HepG2 (cell line): ENCODE measurements at regions not wholly inside any gene's neighbourhood (a gene's known extent, or its start where the extent isn't known, plus 50 kb on each side); places are given as distances from the start of the nearest gene placed in this dataset.
A peak's percentile ranks its signal among the peaks of the same experiment; 100 is the strongest.

Experiments
- ATAD3A ChIP-seq: sonication (generic); formaldehyde crosslinking; IDR thresholded peaks from 2 replicates; pipeline ENCODE4 v1.4.0; 2020; ENCODE audit warnings: missing genetic modification reagents
- FOXJ3 ChIP-seq: sonication (generic); formaldehyde crosslinking; IDR thresholded peaks from 2 replicates; pipeline ENCODE4 v1.4.0; 2020; ENCODE audit warnings: missing genetic modification reagents, mild to moderate bottlenecking, borderline replicate concordance
- GATAD2A ChIP-seq: IDR thresholded peaks from 2 replicates; pipeline ENCODE4 v1.6.1; 2016
- HDAC1 ChIP-seq: sonication (generic); formaldehyde crosslinking; IDR thresholded peaks from 2 replicates; pipeline ENCODE4 v1.5.1; 2020; ENCODE audit warnings: mild to moderate bottlenecking, missing genetic modification reagents
- HHEX ChIP-seq: IDR thresholded peaks from 2 replicates; pipeline ENCODE4 v1.6.1; 2016; ENCODE audit warnings: control low read depth
- HMG20A ChIP-seq: IDR thresholded peaks from 2 replicates; pipeline ENCODE4 v1.6.1; 2016; ENCODE audit warnings: borderline replicate concordance
- JARID2 ChIP-seq: sonication (generic); formaldehyde crosslinking; IDR thresholded peaks from 2 replicates; pipeline ENCODE4 v1.8.1; 2023; ENCODE audit warnings: missing genetic modification reagents, inconsistent platforms; ENCODE audit not compliant: insufficient replicate concordance
- JUN ChIP-seq: sonication (generic); formaldehyde crosslinking; IDR thresholded peaks from 2 replicates; pipeline ENCODE4 v1.4.0; 2020; ENCODE audit warnings: mild to moderate bottlenecking, missing genetic modification reagents
- KLF16 ChIP-seq, 2 experiments: sonication (generic) in 1 of 2; formaldehyde crosslinking in 1 of 2; IDR thresholded peaks; 2 replicates each; pipeline versions ENCODE4 v1.6.1 to v1.8.0; 2016 to 2023; ENCODE audit warnings: missing genetic modification reagents in 2 of 2, missing compliant biosample characterization in 1 of 2
- MEIS1 ChIP-seq: sonication (generic); formaldehyde crosslinking; IDR thresholded peaks from 2 replicates; pipeline ENCODE4 v1.9.0; 2021; ENCODE audit warnings: mild to moderate bottlenecking, missing genetic modification reagents, moderate library complexity, borderline replicate concordance
- MTA1 ChIP-seq: sonication (generic); formaldehyde crosslinking; IDR thresholded peaks from 2 replicates; pipeline ENCODE4 v1.4.0; 2020; ENCODE audit warnings: missing genetic modification reagents, mild to moderate bottlenecking, borderline replicate concordance
- NR2C2 ChIP-seq: sonication (generic); formaldehyde crosslinking; IDR thresholded peaks from 2 replicates; pipeline ENCODE4 v1.4.0; 2020; ENCODE audit warnings: missing genetic modification reagents, mild to moderate bottlenecking, moderate library complexity, borderline replicate concordance
- NR2F1 ChIP-seq, 2 experiments: fragments of 450-650 bp in 1 of 2; formaldehyde crosslinking in 1 of 2; IDR thresholded peaks; 2 replicates each; pipeline versions ENCODE4 v1.5.0 to v1.6.1; 2016 to 2020; ENCODE audit warnings: mild to moderate bottlenecking in 1 of 2, missing compliant biosample characterization in 1 of 2, missing genetic modification reagents in 1 of 2, moderate library complexity in 1 of 2
- PHF21A ChIP-seq: sonication (generic); formaldehyde crosslinking; IDR thresholded peaks from 2 replicates; pipeline ENCODE4 v1.5.0; 2020; ENCODE audit warnings: mild to moderate bottlenecking, missing genetic modification reagents
- RAD51 ChIP-seq: fragments of 450-650 bp; IDR thresholded peaks from 2 replicates; pipeline ENCODE4 v1.6.1; 2016; ENCODE audit warnings: borderline replicate concordance
- REXO4 ChIP-seq: sonication (generic); formaldehyde crosslinking; IDR thresholded peaks from 2 replicates; pipeline ENCODE4 v1.8.0; 2022; ENCODE audit warnings: missing genetic modification reagents, mild to moderate bottlenecking, borderline replicate concordance
- SRSF1 ChIP-seq: fragments of 200-400 bp; formaldehyde crosslinking; optimal IDR thresholded peaks from 2 replicates; pipeline ENCODE3; 2017; ENCODE audit warnings: mild to moderate bottlenecking, low read depth, low read length, moderate library complexity
- ZFP1 ChIP-seq: IDR thresholded peaks from 2 replicates; pipeline ENCODE4 v1.6.1; 2016
- ZFP36L2 ChIP-seq: sonication (generic); formaldehyde crosslinking; IDR thresholded peaks from 2 replicates; pipeline ENCODE4 v1.4.0; 2020; ENCODE audit warnings: missing genetic modification reagents
- ZNF605 ChIP-seq: sonication (generic); formaldehyde crosslinking; IDR thresholded peaks from 2 replicates; pipeline ENCODE4 v1.8.0; 2022; ENCODE audit warnings: mild to moderate bottlenecking, missing genetic modification reagents
- ZNF816 ChIP-seq: sonication (generic); formaldehyde crosslinking; IDR thresholded peaks from 2 replicates; pipeline ENCODE4 v1.8.0; 2022; ENCODE audit warnings: missing genetic modification reagents, mild to moderate bottlenecking, borderline replicate concordance
- ZNF891 ChIP-seq: sonication (generic); formaldehyde crosslinking; IDR thresholded peaks from 2 replicates; pipeline ENCODE4 v1.5.0; 2020; ENCODE audit warnings: mild to moderate bottlenecking, missing genetic modification reagents
- TF ChIP-seq, protein P1 (sequence below): sonication (generic); formaldehyde crosslinking; IDR thresholded peaks from 2 replicates; pipeline ENCODE4 v1.4.0; 2020; ENCODE audit warnings: missing genetic modification reagents
- TF ChIP-seq, protein P2 (sequence below): sonication (generic); formaldehyde crosslinking; IDR thresholded peaks from 2 replicates; pipeline ENCODE4 v1.8.0; 2023; ENCODE audit warnings: mild to moderate bottlenecking, missing genetic modification reagents
- TF ChIP-seq, protein P3 (sequence below): sonication (generic); formaldehyde crosslinking; IDR thresholded peaks from 2 replicates; pipeline ENCODE4 v1.5.0; 2020; ENCODE audit warnings: missing genetic modification reagents, mild to moderate bottlenecking, borderline replicate concordance

DNA sequence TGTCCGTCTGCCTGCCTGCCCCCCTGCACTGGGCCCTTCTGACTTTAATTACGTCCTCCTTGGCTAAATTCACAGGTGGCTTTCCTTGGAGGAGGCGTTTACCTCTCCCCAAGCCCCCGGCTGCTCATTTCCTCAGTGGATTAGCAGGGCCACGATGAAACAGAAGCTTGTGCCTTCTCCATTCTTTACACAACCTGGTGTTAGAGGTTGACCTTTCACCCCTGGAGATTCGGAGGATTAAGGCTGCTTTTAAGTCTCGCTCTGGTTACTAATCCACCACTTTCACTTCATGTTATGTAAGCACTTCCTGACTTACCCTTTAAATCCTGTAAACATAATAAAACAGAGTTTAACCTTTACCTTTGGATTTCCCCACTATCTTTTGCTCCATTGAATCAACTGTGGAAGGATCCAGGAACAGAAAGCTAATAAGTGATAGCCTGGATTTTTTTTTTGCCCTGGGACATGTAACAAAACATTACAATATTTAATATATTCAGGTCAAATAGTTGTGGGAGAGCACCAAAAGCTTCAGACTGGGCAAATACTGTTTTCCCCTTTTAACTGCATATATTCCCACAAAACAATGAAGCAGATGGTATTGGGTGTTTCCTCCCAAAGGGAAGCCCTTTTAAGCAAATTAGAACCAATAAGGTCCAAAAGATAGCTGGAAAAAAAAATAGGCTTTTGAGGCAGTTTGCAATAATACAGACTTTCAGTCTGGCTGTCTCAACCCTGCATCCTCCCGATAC, 370.2 kb downstream of the EN1 start (continued):
- no peak for TF ChIP-seq REXO4
- TF ChIP-seq MTA1 (CRISPR knock-in tag), result no peak
- peak; percentile 69 for TF ChIP-seq HDAC1 (CRISPR knock-in tag)
- TF ChIP-seq HHEX, result peak; percentile 92
- TF ChIP-seq, protein P1, sequence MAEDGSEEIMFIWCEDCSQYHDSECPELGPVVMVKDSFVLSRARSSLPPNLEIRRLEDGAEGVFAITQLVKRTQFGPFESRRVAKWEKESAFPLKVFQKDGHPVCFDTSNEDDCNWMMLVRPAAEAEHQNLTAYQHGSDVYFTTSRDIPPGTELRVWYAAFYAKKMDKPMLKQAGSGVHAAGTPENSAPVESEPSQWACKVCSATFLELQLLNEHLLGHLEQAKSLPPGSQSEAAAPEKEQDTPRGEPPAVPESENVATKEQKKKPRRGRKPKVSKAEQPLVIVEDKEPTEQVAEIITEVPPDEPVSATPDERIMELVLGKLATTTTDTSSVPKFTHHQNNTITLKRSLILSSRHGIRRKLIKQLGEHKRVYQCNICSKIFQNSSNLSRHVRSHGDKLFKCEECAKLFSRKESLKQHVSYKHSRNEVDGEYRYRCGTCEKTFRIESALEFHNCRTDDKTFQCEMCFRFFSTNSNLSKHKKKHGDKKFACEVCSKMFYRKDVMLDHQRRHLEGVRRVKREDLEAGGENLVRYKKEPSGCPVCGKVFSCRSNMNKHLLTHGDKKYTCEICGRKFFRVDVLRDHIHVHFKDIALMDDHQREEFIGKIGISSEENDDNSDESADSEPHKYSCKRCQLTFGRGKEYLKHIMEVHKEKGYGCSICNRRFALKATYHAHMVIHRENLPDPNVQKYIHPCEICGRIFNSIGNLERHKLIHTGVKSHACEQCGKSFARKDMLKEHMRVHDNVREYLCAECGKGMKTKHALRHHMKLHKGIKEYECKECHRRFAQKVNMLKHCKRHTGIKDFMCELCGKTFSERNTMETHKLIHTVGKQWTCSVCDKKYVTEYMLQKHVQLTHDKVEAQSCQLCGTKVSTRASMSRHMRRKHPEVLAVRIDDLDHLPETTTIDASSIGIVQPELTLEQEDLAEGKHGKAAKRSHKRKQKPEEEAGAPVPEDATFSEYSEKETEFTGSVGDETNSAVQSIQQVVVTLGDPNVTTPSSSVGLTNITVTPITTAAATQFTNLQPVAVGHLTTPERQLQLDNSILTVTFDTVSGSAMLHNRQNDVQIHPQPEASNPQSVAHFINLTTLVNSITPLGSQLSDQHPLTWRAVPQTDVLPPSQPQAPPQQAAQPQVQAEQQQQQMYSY (CRISPR knock-in tag), result peak; percentile 53; the same call in 1 of the 2 replicates
- TF ChIP-seq NR2C2 (CRISPR knock-in tag), result peak; percentile 94
- TF ChIP-seq ZNF891 (CRISPR knock-in tag), result no peak
- TF ChIP-seq, protein P2, sequence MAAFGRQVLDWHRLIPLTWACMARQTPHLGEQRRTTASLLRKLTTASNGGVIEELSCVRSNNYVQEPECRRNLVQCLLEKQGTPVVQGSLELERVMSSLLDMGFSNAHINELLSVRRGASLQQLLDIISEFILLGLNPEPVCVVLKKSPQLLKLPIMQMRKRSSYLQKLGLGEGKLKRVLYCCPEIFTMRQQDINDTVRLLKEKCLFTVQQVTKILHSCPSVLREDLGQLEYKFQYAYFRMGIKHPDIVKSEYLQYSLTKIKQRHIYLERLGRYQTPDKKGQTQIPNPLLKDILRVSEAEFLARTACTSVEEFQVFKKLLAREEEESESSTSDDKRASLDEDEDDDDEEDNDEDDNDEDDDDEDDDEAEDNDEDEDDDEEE (CRISPR knock-in tag), result no peak
- no peak for TF ChIP-seq JARID2 (CRISPR knock-in tag)
- TF ChIP-seq HMG20A (CRISPR knock-in tag), result peak; percentile 66; the same call in 1 of the 2 replicates
- TF ChIP-seq RAD51, result no peak
- TF ChIP-seq, protein P3, sequence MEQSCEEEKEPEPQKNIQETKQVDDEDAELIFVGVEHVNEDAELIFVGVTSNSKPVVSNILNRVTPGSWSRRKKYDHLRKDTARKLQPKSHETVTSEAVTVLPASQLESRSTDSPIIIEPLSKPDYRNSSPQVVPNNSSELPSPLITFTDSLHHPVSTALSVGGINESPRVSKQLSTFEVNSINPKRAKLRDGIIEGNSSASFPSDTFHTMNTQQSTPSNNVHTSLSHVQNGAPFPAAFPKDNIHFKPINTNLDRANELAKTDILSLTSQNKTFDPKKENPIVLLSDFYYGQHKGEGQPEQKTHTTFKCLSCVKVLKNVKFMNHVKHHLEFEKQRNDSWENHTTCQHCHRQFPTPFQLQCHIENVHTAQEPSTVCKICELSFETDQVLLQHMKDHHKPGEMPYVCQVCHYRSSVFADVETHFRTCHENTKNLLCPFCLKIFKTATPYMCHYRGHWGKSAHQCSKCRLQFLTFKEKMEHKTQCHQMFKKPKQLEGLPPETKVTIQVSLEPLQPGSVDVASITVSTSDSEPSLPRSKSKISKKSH (CRISPR knock-in tag), result no peak
- peak; percentile 69 for TF ChIP-seq GATAD2A (CRISPR knock-in tag)
- TF ChIP-seq FOXJ3, result peak; percentile 86; the same call in 1 of the 2 replicates
- peak; percentile 84 to 86 for TF ChIP-seq NR2F1 (CRISPR knock-in tag; IDR thresholded peaks at IDR 0.05)
- TF ChIP-seq JUN, result peak; percentile 48; the same call in 1 of the 2 replicates
- TF ChIP-seq ATAD3A (CRISPR knock-in tag), result no peak
- peak; percentile 41; the same call in 1 of the 2 replicates for TF ChIP-seq ZNF816 (CRISPR knock-in tag)
- TF ChIP-seq PHF21A (CRISPR knock-in tag), result peak; percentile 56
- TF ChIP-seq ZFP36L2 (CRISPR knock-in tag), result no peak
- peak; percentile 63; the same call in 1 of the 2 replicates for TF ChIP-seq ZNF605 (CRISPR knock-in tag)
- no peak for TF ChIP-seq KLF16 (CRISPR knock-in tag; IDR thresholded peaks at IDR 0.05)
- TF ChIP-seq MEIS1 (CRISPR knock-in tag), result 0 out of 2 replicates have a peak, but pooled peaks have one; percentile 23
- TF ChIP-seq ZFP1 (CRISPR knock-in tag), result 0 out of 2 replicates have a peak, but pooled peaks have one; percentile 23
- no peak for TF ChIP-seq SRSF1
